GM12878 (cell line): ENCODE measurements at regions not wholly inside any gene's neighbourhood (a gene's known extent, or its start where the extent isn't known, plus 50 kb on each side); places are given as distances from the start of the nearest gene placed in this dataset.

Source experiments
- ATAC-seq: fragments of 200-7000 bp; cut with Tn5 transposase; 3 replicates; pipeline ENCODE4 v1.9.1; 2020; ENCODE audit warnings: mild to moderate bottlenecking, moderate library complexity
- BruUV-seq: library from RNA; stranded (reverse); fragments of 400-500 nt; replicated peaks from 2 replicates; lab custom pipeline; 2021; lab: Mats Ljungman, UMichigan
- CTCF ChIA-PET: fragments of 300-600 bp; sonication (Branson Sonifier 250); formaldehyde crosslinking; extraction: SDS; loops from one replicate; lab custom pipeline; 2021; ENCODE audit warnings: inconsistent platforms; lab: Yijun Ruan, JAX
- POLR2A ChIA-PET: fragments of 350-600 bp; formaldehyde crosslinking; extraction: SDS; loops from one replicate; lab custom pipeline; 2021; ENCODE audit warnings: inconsistent platforms; lab: Charles Lee
- RAD21 ChIA-PET: fragments of 300-600 bp; sonication (Branson Sonifier 250); formaldehyde crosslinking; loops from one replicate; lab custom pipeline; 2023; ENCODE audit warnings: antibody characterized with exemption; ENCODE audit not compliant: unreplicated experiment; lab: Charles Lee
- SMC1A ChIA-PET: fragments of 300-600 bp; sonication (Branson Sonifier 250); formaldehyde crosslinking; loops from one replicate; lab custom pipeline; 2023; ENCODE audit not compliant: unreplicated experiment, uncharacterized antibody; lab: Charles Lee
- DNase-seq: peaks from one replicate; pipeline ENCODE4 v3.0.0-alpha.2; 2011; ENCODE audit warnings: low read depth, low spot score
- FAIRE-seq: peaks from 3 replicates; lab custom pipeline; 2011; peaks lifted over from hg19 to GRCh38; lab: Jason Lieb, UNC
- H2AFZ ChIP-seq: 2 replicates; pipeline ENCODE4 v1.6.0; 2011; ENCODE audit warnings: low read depth, low read length, control low read depth; ENCODE audit not compliant: control insufficient read depth
- H3K27ac ChIP-seq: 2 replicates; pipeline ENCODE4 v1.5.1; 2011; ENCODE audit warnings: control low read depth; ENCODE audit not compliant: control insufficient read depth, insufficient read depth
- H3K27me3 ChIP-seq, 2 experiments: replicated peaks in 1 of 2; 2 replicates each; pipeline versions ENCODE4 v1.6.0 to v1.6.1; 2011; ENCODE audit warnings: low read length in 1 of 2; ENCODE audit not compliant: control insufficient read depth in 2 of 2, insufficient read depth in 2 of 2
- H3K36me3 ChIP-seq, 2 experiments: 2 replicates each; pipeline ENCODE4 v1.5.1; 2011; ENCODE audit warnings: low read length in 1 of 2; ENCODE audit not compliant: control insufficient read depth in 2 of 2, insufficient read depth in 2 of 2
- H3K4me1 ChIP-seq: 2 replicates; pipeline ENCODE4 v1.6.1; 2011; ENCODE audit warnings: mild to moderate bottlenecking, low read length, moderate library complexity, mixed read lengths; ENCODE audit not compliant: control insufficient read depth, insufficient read depth
- H3K4me2 ChIP-seq: 2 replicates; pipeline ENCODE4 v1.6.0; 2011; ENCODE audit warnings: control low read depth; ENCODE audit not compliant: control insufficient read depth, insufficient read depth
- H3K4me3 ChIP-seq: fragments of 200-600 bp; sonication (generic); 2 replicates; pipeline ENCODE4 v1.5.1; 2016
- H3K79me2 ChIP-seq: 2 replicates; pipeline ENCODE4 v1.6.0; 2011; ENCODE audit warnings: low read length; ENCODE audit not compliant: control insufficient read depth, insufficient read depth
- H3K9ac ChIP-seq: 2 replicates; pipeline ENCODE4 v1.8.0; 2011; ENCODE audit warnings: low read length, control low read depth, mixed read lengths; ENCODE audit not compliant: control insufficient read depth, insufficient read depth
- H3K9me3 ChIP-seq: replicated peaks from 3 replicates; pipeline ENCODE4 v1.5.1; 2011; ENCODE audit warnings: mild to moderate bottlenecking, low read length; ENCODE audit not compliant: control insufficient read depth, insufficient read depth
- H4K20me1 ChIP-seq: 2 replicates; pipeline ENCODE4 v1.6.0; 2011; ENCODE audit not compliant: control insufficient read depth, insufficient read depth
- BCL11A ChIP-seq: IDR thresholded peaks from 2 replicates; pipeline ENCODE4 v1.6.1; 2011; ENCODE audit warnings: low read depth, low read length
- EZH2 ChIP-seq: IDR thresholded peaks from 2 replicates; pipeline ENCODE4 v1.6.1; 2012; ENCODE audit warnings: low read depth, mild to moderate bottlenecking, control low read depth, inconsistent platforms, low read length, borderline replicate concordance; ENCODE audit not compliant: control insufficient read depth
- IKZF1 ChIP-seq: fragments of 450-650 bp; conservative IDR thresholded peaks from 2 replicates; pipeline ENCODE4 v1.6.1; 2017; ENCODE audit warnings: antibody characterized with exemption, mild to moderate bottlenecking
- KAT2A ChIP-seq: conservative IDR thresholded peaks from 2 replicates; pipeline ENCODE4 v1.6.1; 2011; ENCODE audit warnings: low read depth, low read length; ENCODE audit not compliant: control insufficient read depth
- LARP7 ChIP-seq: fragments of 450-650 bp; IDR thresholded peaks from 2 replicates; pipeline ENCODE4 v1.6.1; 2017; ENCODE audit warnings: mild to moderate bottlenecking
- NFXL1 ChIP-seq: fragments of 450-650 bp; IDR thresholded peaks from 2 replicates; pipeline ENCODE4 v1.6.1; 2017; ENCODE audit warnings: antibody characterized with exemption, mild to moderate bottlenecking, borderline replicate concordance
- NR2C2 ChIP-seq: IDR thresholded peaks from 2 replicates; pipeline ENCODE4 v1.6.1; 2011; ENCODE audit warnings: borderline replicate concordance, low read depth; ENCODE audit not compliant: control insufficient read depth, insufficient read length
- PAX5 ChIP-seq: IDR thresholded peaks from 2 replicates; pipeline ENCODE4 v1.6.1; 2011; ENCODE audit warnings: low read depth, low read length, borderline replicate concordance
- PAX8 ChIP-seq: fragments of 450-650 bp; IDR thresholded peaks from 2 replicates; pipeline ENCODE4 v1.6.1; 2017; ENCODE audit warnings: mild to moderate bottlenecking, moderate library complexity
- POU2F2 ChIP-seq: IDR thresholded peaks from 3 replicates; pipeline ENCODE4 v1.6.1; 2011; ENCODE audit warnings: low read depth, mild to moderate bottlenecking, low read length, borderline replicate concordance
- SIN3A ChIP-seq: IDR thresholded peaks from 2 replicates; pipeline ENCODE4 v1.6.1; 2012; ENCODE audit warnings: low read depth, low read length, improper control_type of control experiment
- SMARCA5 ChIP-seq: fragments of 450-650 bp; IDR thresholded peaks from 2 replicates; pipeline ENCODE4 v1.6.1; 2017; ENCODE audit warnings: mild to moderate bottlenecking
- SREBF1 ChIP-seq: IDR thresholded peaks from 2 replicates; pipeline ENCODE4 v1.6.1; 2012; ENCODE audit warnings: mild to moderate bottlenecking, low read length
- WGBS: methylation state at CpG from one replicate; pipeline ENCODE4 v1.1.6; 2016; ENCODE audit warnings: low lambda C conversion rate; ENCODE audit not compliant: insufficient replicate concordance, insufficient coverage; ENCODE audit errors: missing lambda C conversion rate; 5-methylcytosine and 5-hydroxymethylcytosine counted together
- in situ Hi-C: fragments of 300-500 bp; cut with MboI; formaldehyde crosslinking; loops from 9 replicates; pipeline ENCODE4 v1.14.3; 2018; ENCODE audit warnings: mixed read lengths
- intact Hi-C: fragments of 100-400 bp; cut with micrococcal nuclease; formaldehyde crosslinking; loops from one replicate; pipeline ENCODE4 v1.14.2; 2022; ENCODE audit not compliant: unreplicated experiment
- TF ChIP-seq, protein P1 (sequence below): fragments of 150-350 bp; IDR thresholded peaks from 2 replicates; pipeline ENCODE4 v1.6.1; 2016; ENCODE audit warnings: low read depth, low read length

DNA sequence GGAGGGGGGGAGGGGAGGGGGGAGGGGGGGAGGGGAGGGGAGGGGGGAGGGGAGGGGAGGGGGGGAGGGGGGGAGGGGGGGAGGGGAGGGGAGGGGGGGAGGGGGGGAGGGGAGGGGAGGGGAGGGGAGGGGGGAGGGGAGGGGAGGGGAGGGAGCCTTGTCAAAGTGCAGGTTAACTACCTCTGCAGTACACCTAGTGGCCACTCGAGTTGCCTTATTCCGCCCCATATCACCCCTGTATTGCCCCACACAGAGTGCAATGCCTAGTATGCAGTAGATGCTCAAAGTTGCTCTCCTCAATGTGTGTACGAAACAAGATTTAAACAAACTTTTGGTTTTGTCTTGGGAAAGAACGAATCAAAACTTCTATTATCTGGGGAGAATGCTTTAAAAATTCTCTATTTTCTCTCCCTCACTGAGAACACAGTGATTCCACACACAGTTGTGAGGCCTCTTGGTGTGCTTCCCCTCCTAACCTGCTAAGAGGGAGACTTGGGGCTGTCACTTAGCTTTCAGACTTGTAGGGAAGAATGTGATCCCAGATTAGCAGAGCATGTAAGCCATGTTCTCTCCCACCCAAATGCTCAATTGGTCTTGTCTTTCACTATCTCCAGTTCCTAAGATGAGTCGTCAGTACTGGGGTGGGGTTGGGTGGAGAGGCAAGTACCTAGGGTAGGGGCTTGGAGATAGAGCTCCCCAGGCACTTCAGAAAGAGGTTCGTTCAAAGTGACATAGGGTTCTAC, 79.7 kb upstream of the MAP10 start:
- intact Hi-C loops, result no loop called here
- CTCF ChIA-PET, result no interaction called here
- FAIRE-seq, result no peak

More for the DNA sequence above, 79.7 kb upstream of the MAP10 start:
- Histone ChIP-seq H3K27ac (no peak overlapping the region), H4K20me1 (no peaks in the 10 kb centered on the region), H3K4me1 (no peaks in the 10 kb centered on the region), H3K79me2 (no peaks in the 10 kb centered on the region), H2AFZ (no peak overlapping the region), H3K4me3 (no peak overlapping the region)
- peak; percentile 27; the same call in 1 of the 3 replicates for ATAC-seq
- BruUV-seq, result no TSS peak
- RAD21 ChIA-PET, result no interaction called here
- no peak for TF ChIP-seq POU2F2
- no peak for TF ChIP-seq SREBF1
- TF ChIP-seq, protein P1, sequence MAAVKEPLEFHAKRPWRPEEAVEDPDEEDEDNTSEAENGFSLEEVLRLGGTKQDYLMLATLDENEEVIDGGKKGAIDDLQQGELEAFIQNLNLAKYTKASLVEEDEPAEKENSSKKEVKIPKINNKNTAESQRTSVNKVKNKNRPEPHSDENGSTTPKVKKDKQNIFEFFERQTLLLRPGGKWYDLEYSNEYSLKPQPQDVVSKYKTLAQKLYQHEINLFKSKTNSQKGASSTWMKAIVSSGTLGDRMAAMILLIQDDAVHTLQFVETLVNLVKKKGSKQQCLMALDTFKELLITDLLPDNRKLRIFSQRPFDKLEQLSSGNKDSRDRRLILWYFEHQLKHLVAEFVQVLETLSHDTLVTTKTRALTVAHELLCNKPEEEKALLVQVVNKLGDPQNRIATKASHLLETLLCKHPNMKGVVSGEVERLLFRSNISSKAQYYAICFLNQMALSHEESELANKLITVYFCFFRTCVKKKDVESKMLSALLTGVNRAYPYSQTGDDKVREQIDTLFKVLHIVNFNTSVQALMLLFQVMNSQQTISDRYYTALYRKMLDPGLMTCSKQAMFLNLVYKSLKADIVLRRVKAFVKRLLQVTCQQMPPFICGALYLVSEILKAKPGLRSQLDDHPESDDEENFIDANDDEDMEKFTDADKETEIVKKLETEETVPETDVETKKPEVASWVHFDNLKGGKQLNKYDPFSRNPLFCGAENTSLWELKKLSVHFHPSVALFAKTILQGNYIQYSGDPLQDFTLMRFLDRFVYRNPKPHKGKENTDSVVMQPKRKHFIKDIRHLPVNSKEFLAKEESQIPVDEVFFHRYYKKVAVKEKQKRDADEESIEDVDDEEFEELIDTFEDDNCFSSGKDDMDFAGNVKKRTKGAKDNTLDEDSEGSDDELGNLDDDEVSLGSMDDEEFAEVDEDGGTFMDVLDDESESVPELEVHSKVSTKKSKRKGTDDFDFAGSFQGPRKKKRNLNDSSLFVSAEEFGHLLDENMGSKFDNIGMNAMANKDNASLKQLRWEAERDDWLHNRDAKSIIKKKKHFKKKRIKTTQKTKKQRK, result no peak
- TF ChIP-seq PAX5, result no peak
- TF ChIP-seq IKZF1, result no peak
- TF ChIP-seq LARP7, result no peak
- no peak for TF ChIP-seq NR2C2
- no peak for TF ChIP-seq SIN3A
- no peak for TF ChIP-seq EZH2
- no peak for TF ChIP-seq KAT2A
- TF ChIP-seq NFXL1, result no peak
- no peak for TF ChIP-seq PAX8
- no peak for TF ChIP-seq SMARCA5
- TF ChIP-seq BCL11A, result no peak
- TF ChIP-seq, all 136 proteins: peak for 0
- Histone ChIP-seq H3K27me3 (no peaks in the 10 kb centered on the region; a peak in 1 of 4 replicates), H3K36me3 (no peaks in the 10 kb centered on the region), H3K9ac (no peak overlapping the region), H3K4me2 (no peak overlapping the region), H3K9me3 (no peaks in the 10 kb centered on the region)
- SMC1A ChIA-PET, result no interaction called here
- POLR2A ChIA-PET, result no interaction called here
- in situ Hi-C loops, result no loop called here
- WGBS, result 16% methylated on average over 6 of the region's 6 CpGs
- peak; percentile 66 for DNase-seq
